ENCODE measurements at regions not wholly inside any gene's neighbourhood (a gene's known extent, or its start where the extent isn't known, plus 50 kb on each side); places are given as distances from the start of the nearest gene placed in this dataset.

- TF ChIP-seq BHLHE40 (IDR thresholded peaks at IDR 0.05; ENCODE audit: low read depth, low read length), result no peak
- TF ChIP-seq POLR2A (IDR thresholded peaks at IDR 0.05; ENCODE audit: low read depth, low read length), result no peak
- TF ChIP-seq CEBPB (IDR thresholded peaks at IDR 0.05; ENCODE audit: low read depth, low read length), result no peak
- no peak for TF ChIP-seq CTCF (conservative IDR thresholded peaks at IDR 0.05; ENCODE audit: low read depth, low read length)
- TF ChIP-seq RFX5 (IDR thresholded peaks at IDR 0.05; ENCODE audit: low read depth, low read length), result no peak
- no peak for TF ChIP-seq ELK1 (IDR thresholded peaks at IDR 0.05; ENCODE audit: borderline replicate concordance, low read depth, low read length)
- TF ChIP-seq RAD21 (IDR thresholded peaks at IDR 0.05; ENCODE audit: low read length), result no peak
- no peak for TF ChIP-seq SMC3 (IDR thresholded peaks at IDR 0.05; ENCODE audit: low read depth, low read length)
- TF ChIP-seq USF2 (IDR thresholded peaks at IDR 0.05; ENCODE audit: low read depth, low read length), result no peak
- no peak for TF ChIP-seq FOS (IDR thresholded peaks at IDR 0.05; ENCODE audit: low read depth, low read length)
- no peak for TF ChIP-seq MAFK (IDR thresholded peaks at IDR 0.05; ENCODE audit: low read depth, low read length)
- no peak for TF ChIP-seq RCOR1 (IDR thresholded peaks at IDR 0.05; ENCODE audit: insufficient replicate concordance, low read length)
- no peak for TF ChIP-seq NFE2L2 (IDR thresholded peaks at IDR 0.05; ENCODE audit: low read depth, low read length)
Measured at GRCh38 chr10:81306971-81307782, 567.8 kb upstream of the NRG3 start.

Measured in IMR-90 (cell line).